HepG2 (cell line): ENCODE measurements at regions not wholly inside any gene's neighbourhood (a gene's known extent, or its start where the extent isn't known, plus 50 kb on each side); places are given as distances from the start of the nearest gene placed in this dataset.

Experiments
- CC2D1A ChIP-seq: sonication (generic); formaldehyde crosslinking; IDR thresholded peaks from 2 replicates; pipeline ENCODE4 v1.8.1; 2023; ENCODE audit warnings: mild to moderate bottlenecking, missing genetic modification reagents
- ELF3 ChIP-seq: IDR thresholded peaks from 2 replicates; pipeline ENCODE4 v1.6.1; 2016; ENCODE audit warnings: missing genetic modification reagents, missing compliant biosample characterization
- HDAC2 ChIP-seq: sonication (generic); formaldehyde crosslinking; IDR thresholded peaks from 2 replicates; pipeline ENCODE4 v1.4.0; 2020; ENCODE audit warnings: missing genetic modification reagents
- HNRNPK ChIP-seq: fragments of 200-400 bp; formaldehyde crosslinking; IDR thresholded peaks from 2 replicates; pipeline ENCODE4 v1.6.1; 2018; ENCODE audit warnings: low read length, low read depth, moderate library complexity, mild to moderate bottlenecking; ENCODE audit not compliant: poor library complexity, severe bottlenecking
- IKZF4 ChIP-seq: sonication (generic); formaldehyde crosslinking; IDR thresholded peaks from 2 replicates; pipeline ENCODE4 v1.5.1; 2020; ENCODE audit warnings: borderline replicate concordance, mild to moderate bottlenecking, low read depth, missing genetic modification reagents; ENCODE audit errors: not compliant biosample characterization
- KDM5B ChIP-seq: sonication (generic); formaldehyde crosslinking; IDR thresholded peaks from 2 replicates; pipeline ENCODE4 v1.4.0; 2020; ENCODE audit warnings: missing genetic modification reagents, mild to moderate bottlenecking, borderline replicate concordance
- NR2C2 ChIP-seq: sonication (generic); formaldehyde crosslinking; IDR thresholded peaks from 2 replicates; pipeline ENCODE4 v1.4.0; 2020; ENCODE audit warnings: missing genetic modification reagents, mild to moderate bottlenecking, moderate library complexity, borderline replicate concordance
- NR2F6 ChIP-seq, 2 experiments: IDR thresholded peaks; 2 replicates each; pipeline ENCODE4 v1.6.1; 2016; ENCODE audit warnings: antibody characterized with exemption in 1 of 2, mild to moderate bottlenecking in 1 of 2
- RARA ChIP-seq: IDR thresholded peaks from 2 replicates; pipeline ENCODE4 v1.6.1; 2016; ENCODE audit warnings: missing genetic modification reagents, missing compliant biosample characterization
- SALL1 ChIP-seq: sonication (generic); formaldehyde crosslinking; IDR thresholded peaks from 2 replicates; pipeline ENCODE4 v1.8.0; 2022; ENCODE audit warnings: mild to moderate bottlenecking, missing genetic modification reagents
- SIX4 ChIP-seq: sonication (generic); formaldehyde crosslinking; IDR thresholded peaks from 2 replicates; pipeline ENCODE4 v1.4.0; 2020; ENCODE audit warnings: missing genetic modification reagents
- SP4 ChIP-seq: sonication (generic); formaldehyde crosslinking; IDR thresholded peaks from 2 replicates; pipeline ENCODE4 v1.8.1; 2023; ENCODE audit warnings: mild to moderate bottlenecking, missing genetic modification reagents
- ZBTB37 ChIP-seq: sonication (generic); formaldehyde crosslinking; IDR thresholded peaks from 2 replicates; pipeline ENCODE4 v1.4.0; 2020; ENCODE audit warnings: mild to moderate bottlenecking, missing genetic modification reagents
- ZMYM4 ChIP-seq: sonication (generic); formaldehyde crosslinking; IDR thresholded peaks from 2 replicates; pipeline ENCODE4 v1.8.1; 2023; ENCODE audit warnings: mild to moderate bottlenecking, missing genetic modification reagents
- ZNF574 ChIP-seq: sonication (generic); formaldehyde crosslinking; IDR thresholded peaks from 2 replicates; pipeline ENCODE4 v1.4.0; 2020; ENCODE audit warnings: missing genetic modification reagents
- ZNF619 ChIP-seq: sonication (generic); formaldehyde crosslinking; IDR thresholded peaks from 2 replicates; pipeline ENCODE4 v1.4.0; 2020; ENCODE audit warnings: mild to moderate bottlenecking, missing genetic modification reagents
- ZNF737 ChIP-seq: sonication (generic); formaldehyde crosslinking; IDR thresholded peaks from 2 replicates; pipeline ENCODE4 v1.5.0; 2020; ENCODE audit warnings: missing genetic modification reagents, mild to moderate bottlenecking, borderline replicate concordance
- TF ChIP-seq, protein P1 (sequence below): sonication (generic); formaldehyde crosslinking; IDR thresholded peaks from 2 replicates; pipeline ENCODE4 v1.5.1; 2020; ENCODE audit warnings: missing genetic modification reagents, mild to moderate bottlenecking, borderline replicate concordance
- TF ChIP-seq, protein P2 (sequence below): sonication (generic); formaldehyde crosslinking; IDR thresholded peaks from 2 replicates; pipeline ENCODE4 v1.8.1; 2022; ENCODE audit warnings: low read depth, mild to moderate bottlenecking, missing genetic modification reagents
- TF ChIP-seq, protein P3 (sequence below): sonication (generic); formaldehyde crosslinking; IDR thresholded peaks from 2 replicates; pipeline ENCODE4 v1.4.0; 2020; ENCODE audit warnings: missing genetic modification reagents

DNA sequence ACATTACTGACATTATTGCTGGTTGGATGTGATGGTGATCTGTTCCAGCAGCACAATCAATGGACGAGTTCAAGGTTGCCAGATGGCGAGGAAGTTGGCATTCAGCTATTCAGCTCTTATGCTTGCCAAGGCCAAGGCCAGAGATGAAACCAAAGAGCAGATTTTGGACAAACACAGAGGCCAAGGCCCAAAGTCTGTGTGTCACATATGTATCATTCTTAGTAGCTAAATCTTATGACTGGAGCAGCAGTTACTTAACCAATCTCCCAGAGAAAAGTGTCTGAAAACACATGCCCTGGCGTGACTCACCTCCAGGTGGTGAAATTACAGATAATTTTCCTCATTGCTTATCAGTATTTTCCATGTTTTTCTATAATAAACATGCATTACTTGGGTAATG is 189.0 kb upstream of the EGFLAM start (continued):
- TF ChIP-seq ZBTB37 (CRISPR knock-in tag) (0 out of 2 replicates have a peak, but pooled peaks have one; percentile 31), NR2C2 (CRISPR knock-in tag) (peak; percentile 42; the same call in 1 of the 2 replicates), SP4 (CRISPR knock-in tag) (no peak), ZNF574 (peak; percentile 30; the same call in 1 of the 2 replicates), HDAC2 (CRISPR knock-in tag) (peak; percentile 61), SIX4 (no peak), HNRNPK (no peak), ZNF619 (CRISPR knock-in tag) (no peak), ZMYM4 (CRISPR knock-in tag) (peak; percentile 54; the same call in 1 of the 2 replicates), RARA (peak; percentile 89), NR2F6 (IDR thresholded peaks at IDR 0.05) (peak; percentile 48), NR2F6 (CRISPR knock-in tag; IDR thresholded peaks at IDR 0.05) (peak; percentile 58), KDM5B (no peak), ZNF737 (CRISPR knock-in tag) (no peak), IKZF4 (CRISPR knock-in tag) (no peak), CC2D1A (CRISPR knock-in tag) (no peak), ELF3 (CRISPR knock-in tag) (no peak), SALL1 (CRISPR knock-in tag) (peak; percentile 98)
- TF ChIP-seq, protein P1, sequence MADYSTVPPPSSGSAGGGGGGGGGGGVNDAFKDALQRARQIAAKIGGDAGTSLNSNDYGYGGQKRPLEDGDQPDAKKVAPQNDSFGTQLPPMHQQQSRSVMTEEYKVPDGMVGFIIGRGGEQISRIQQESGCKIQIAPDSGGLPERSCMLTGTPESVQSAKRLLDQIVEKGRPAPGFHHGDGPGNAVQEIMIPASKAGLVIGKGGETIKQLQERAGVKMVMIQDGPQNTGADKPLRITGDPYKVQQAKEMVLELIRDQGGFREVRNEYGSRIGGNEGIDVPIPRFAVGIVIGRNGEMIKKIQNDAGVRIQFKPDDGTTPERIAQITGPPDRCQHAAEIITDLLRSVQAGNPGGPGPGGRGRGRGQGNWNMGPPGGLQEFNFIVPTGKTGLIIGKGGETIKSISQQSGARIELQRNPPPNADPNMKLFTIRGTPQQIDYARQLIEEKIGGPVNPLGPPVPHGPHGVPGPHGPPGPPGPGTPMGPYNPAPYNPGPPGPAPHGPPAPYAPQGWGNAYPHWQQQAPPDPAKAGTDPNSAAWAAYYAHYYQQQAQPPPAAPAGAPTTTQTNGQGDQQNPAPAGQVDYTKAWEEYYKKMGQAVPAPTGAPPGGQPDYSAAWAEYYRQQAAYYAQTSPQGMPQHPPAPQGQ (CRISPR knock-in tag): no peak
- TF ChIP-seq, protein P2, sequence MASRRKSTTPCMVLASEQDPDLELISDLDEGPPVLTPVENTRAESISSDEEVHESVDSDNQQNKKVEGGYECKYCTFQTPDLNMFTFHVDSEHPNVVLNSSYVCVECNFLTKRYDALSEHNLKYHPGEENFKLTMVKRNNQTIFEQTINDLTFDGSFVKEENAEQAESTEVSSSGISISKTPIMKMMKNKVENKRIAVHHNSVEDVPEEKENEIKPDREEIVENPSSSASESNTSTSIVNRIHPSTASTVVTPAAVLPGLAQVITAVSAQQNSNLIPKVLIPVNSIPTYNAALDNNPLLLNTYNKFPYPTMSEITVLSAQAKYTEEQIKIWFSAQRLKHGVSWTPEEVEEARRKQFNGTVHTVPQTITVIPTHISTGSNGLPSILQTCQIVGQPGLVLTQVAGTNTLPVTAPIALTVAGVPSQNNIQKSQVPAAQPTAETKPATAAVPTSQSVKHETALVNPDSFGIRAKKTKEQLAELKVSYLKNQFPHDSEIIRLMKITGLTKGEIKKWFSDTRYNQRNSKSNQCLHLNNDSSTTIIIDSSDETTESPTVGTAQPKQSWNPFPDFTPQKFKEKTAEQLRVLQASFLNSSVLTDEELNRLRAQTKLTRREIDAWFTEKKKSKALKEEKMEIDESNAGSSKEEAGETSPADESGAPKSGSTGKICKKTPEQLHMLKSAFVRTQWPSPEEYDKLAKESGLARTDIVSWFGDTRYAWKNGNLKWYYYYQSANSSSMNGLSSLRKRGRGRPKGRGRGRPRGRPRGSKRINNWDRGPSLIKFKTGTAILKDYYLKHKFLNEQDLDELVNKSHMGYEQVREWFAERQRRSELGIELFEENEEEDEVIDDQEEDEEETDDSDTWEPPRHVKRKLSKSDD (CRISPR knock-in tag): no peak
- TF ChIP-seq, protein P3, sequence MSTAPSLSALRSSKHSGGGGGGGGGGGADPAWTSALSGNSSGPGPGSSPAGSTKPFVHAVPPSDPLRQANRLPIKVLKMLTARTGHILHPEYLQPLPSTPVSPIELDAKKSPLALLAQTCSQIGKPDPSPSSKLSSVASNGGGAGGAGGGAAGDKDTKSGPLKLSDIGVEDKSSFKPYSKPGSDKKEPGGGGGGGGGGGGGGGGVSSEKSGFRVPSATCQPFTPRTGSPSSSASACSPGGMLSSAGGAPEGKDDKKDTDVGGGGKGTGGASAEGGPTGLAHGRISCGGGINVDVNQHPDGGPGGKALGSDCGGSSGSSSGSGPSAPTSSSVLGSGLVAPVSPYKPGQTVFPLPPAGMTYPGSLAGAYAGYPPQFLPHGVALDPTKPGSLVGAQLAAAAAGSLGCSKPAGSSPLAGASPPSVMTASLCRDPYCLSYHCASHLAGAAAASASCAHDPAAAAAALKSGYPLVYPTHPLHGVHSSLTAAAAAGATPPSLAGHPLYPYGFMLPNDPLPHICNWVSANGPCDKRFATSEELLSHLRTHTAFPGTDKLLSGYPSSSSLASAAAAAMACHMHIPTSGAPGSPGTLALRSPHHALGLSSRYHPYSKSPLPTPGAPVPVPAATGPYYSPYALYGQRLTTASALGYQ (CRISPR knock-in tag): peak; percentile 54; the same call in 1 of the 2 replicates
